ENCODE measurements at regions not wholly inside any gene's neighbourhood (a gene's known extent, or its start where the extent isn't known, plus 50 kb on each side); places are given as distances from the start of the nearest gene placed in this dataset.

GRCh38 chr13:50355797-50356196, 340.6 kb downstream of the KCNRG start:
- no peaks in the 10 kb centered on the region for H3K4me1 ChIP-seq (ENCODE audit: control insufficient read depth, insufficient read depth, low read length)
- DNase-seq (ENCODE audit: low read depth, low spot score): no peak
- WGBS (ENCODE audit: insufficient coverage, insufficient read length): no CpG with 5 or more reads among the region's 4 CpGs

GRCh38 chr13:50357136-50357535, 341.9 kb downstream of the KCNRG start:
- Histone ChIP-seq H3K4me1 (ENCODE audit: control insufficient read depth, insufficient read depth, low read length) (no peaks in the 10 kb centered on the region), H3K36me3 (ENCODE audit: control insufficient read depth, insufficient read depth, low read length) (no peaks in the 10 kb centered on the region), H3K27me3 (ENCODE audit: control insufficient read depth, insufficient read depth, low read length) (no peaks in the 10 kb centered on the region), H3K9me3 (ENCODE audit: control insufficient read depth, insufficient read depth, low read length) (no peaks in the 10 kb centered on the region), H3K27ac (ENCODE audit: low read length) (no peak overlapping the region), H3K4me3 (ENCODE audit: low read length) (no peak overlapping the region)
- no peak for DNase-seq (ENCODE audit: low read depth, low spot score)

More at GRCh38 chr13:50355797-50356196, 340.6 kb downstream of the KCNRG start:
- H3K36me3 ChIP-seq (ENCODE audit: control insufficient read depth, insufficient read depth, low read length): no peaks in the 10 kb centered on the region
- no peaks in the 10 kb centered on the region for H3K27me3 ChIP-seq (ENCODE audit: control insufficient read depth, insufficient read depth, low read length)
- H3K9me3 ChIP-seq (ENCODE audit: control insufficient read depth, insufficient read depth, low read length): no peaks in the 10 kb centered on the region
- H3K4me3 ChIP-seq (ENCODE audit: low read length): no peak overlapping the region
- no peak overlapping the region for H3K27ac ChIP-seq (ENCODE audit: low read length)

GRCh38 chr13:50357586-50358118, 342.4 kb downstream of the KCNRG start:
- no peaks in the 10 kb centered on the region for H3K4me1 ChIP-seq (ENCODE audit: control insufficient read depth, insufficient read depth, low read length)
- WGBS (ENCODE audit: insufficient coverage, insufficient read length): no CpG with 5 or more reads among the region's 9 CpGs
- H3K27ac ChIP-seq (ENCODE audit: low read length): no peak overlapping the region
- no peaks in the 10 kb centered on the region for H3K36me3 ChIP-seq (ENCODE audit: control insufficient read depth, insufficient read depth, low read length)
- no peaks in the 10 kb centered on the region for H3K9me3 ChIP-seq (ENCODE audit: control insufficient read depth, insufficient read depth, low read length)
- H3K4me3 ChIP-seq (ENCODE audit: low read length): no peak overlapping the region
- no peaks in the 10 kb centered on the region for H3K27me3 ChIP-seq (ENCODE audit: control insufficient read depth, insufficient read depth, low read length)
- no peak for DNase-seq (ENCODE audit: low read depth, low spot score)

GRCh38 chr13:50358231-50359040, 343.2 kb downstream of the KCNRG start:
- H3K4me3 ChIP-seq (ENCODE audit: low read length): no peak overlapping the region
- H3K36me3 ChIP-seq (ENCODE audit: control insufficient read depth, insufficient read depth, low read length): no peaks in the 10 kb centered on the region
- H3K27ac ChIP-seq (ENCODE audit: low read length): no peak overlapping the region
- no CpG with 5 or more reads among the region's 1 CpG for WGBS (ENCODE audit: insufficient coverage, insufficient read length)
- no peaks in the 10 kb centered on the region for H3K4me1 ChIP-seq (ENCODE audit: control insufficient read depth, insufficient read depth, low read length)
- no peak for DNase-seq (ENCODE audit: low read depth, low spot score)
- no peaks in the 10 kb centered on the region for H3K27me3 ChIP-seq (ENCODE audit: control insufficient read depth, insufficient read depth, low read length)
- no peaks in the 10 kb centered on the region for H3K9me3 ChIP-seq (ENCODE audit: control insufficient read depth, insufficient read depth, low read length)

- no peaks in the 10 kb centered on the region for H3K27me3 ChIP-seq (ENCODE audit: control insufficient read depth, insufficient read depth, low read length)
- H3K36me3 ChIP-seq (ENCODE audit: control insufficient read depth, insufficient read depth, low read length): no peaks in the 10 kb centered on the region
- H3K4me3 ChIP-seq (ENCODE audit: low read length): no peak overlapping the region
- no peak overlapping the region for H3K27ac ChIP-seq (ENCODE audit: low read length)
- H3K9me3 ChIP-seq (ENCODE audit: control insufficient read depth, insufficient read depth, low read length): no peaks in the 10 kb centered on the region
- WGBS (ENCODE audit: insufficient coverage, insufficient read length): no CpG with 5 or more reads among the region's 3 CpGs
- H3K4me1 ChIP-seq (ENCODE audit: control insufficient read depth, insufficient read depth, low read length): no peaks in the 10 kb centered on the region
- DNase-seq (ENCODE audit: low read depth, low spot score): no peak
These were observed 343.8 kb downstream of the KCNRG start for GRCh38 chr13:50359041-50359367.

- no peaks in the 10 kb centered on the region for H3K36me3 ChIP-seq (ENCODE audit: control insufficient read depth, insufficient read depth, low read length)
- no CpG with 5 or more reads among the region's 8 CpGs for WGBS (ENCODE audit: insufficient coverage, insufficient read length)
- no peaks in the 10 kb centered on the region for H3K9me3 ChIP-seq (ENCODE audit: control insufficient read depth, insufficient read depth, low read length)
- H3K27me3 ChIP-seq (ENCODE audit: control insufficient read depth, insufficient read depth, low read length): no peaks in the 10 kb centered on the region
- H3K4me1 ChIP-seq (ENCODE audit: control insufficient read depth, insufficient read depth, low read length): no peaks in the 10 kb centered on the region
- no peak overlapping the region for H3K27ac ChIP-seq (ENCODE audit: low read length)
- no peak for DNase-seq (ENCODE audit: low read depth, low spot score)
- no peak overlapping the region for H3K4me3 ChIP-seq (ENCODE audit: low read length)
These were observed 344.5 kb downstream of the KCNRG start for GRCh38 chr13:50359779-50360178.

GRCh38 chr13:50360637-50361036, 345.4 kb downstream of the KCNRG start:
- WGBS (ENCODE audit: insufficient coverage, insufficient read length): no CpG with 5 or more reads among the region's 2 CpGs
- DNase-seq (ENCODE audit: low read depth, low spot score): no peak
- Histone ChIP-seq H3K27ac (ENCODE audit: low read length) (no peak overlapping the region), H3K27me3 (ENCODE audit: control insufficient read depth, insufficient read depth, low read length) (no peaks in the 10 kb centered on the region), H3K9me3 (ENCODE audit: control insufficient read depth, insufficient read depth, low read length) (no peaks in the 10 kb centered on the region), H3K4me3 (ENCODE audit: low read length) (no peak overlapping the region), H3K4me1 (ENCODE audit: control insufficient read depth, insufficient read depth, low read length) (no peaks in the 10 kb centered on the region), H3K36me3 (ENCODE audit: control insufficient read depth, insufficient read depth, low read length) (no peaks in the 10 kb centered on the region)

GRCh38 chr13:50361282-50361681, 346.0 kb downstream of the KCNRG start:
- no peaks in the 10 kb centered on the region for H3K4me1 ChIP-seq (ENCODE audit: control insufficient read depth, insufficient read depth, low read length)
- WGBS (ENCODE audit: insufficient coverage, insufficient read length): no CpG with 5 or more reads among the region's 3 CpGs
- H3K4me3 ChIP-seq (ENCODE audit: low read length): no peak overlapping the region

GRCh38 chr13:50365408-50366391, 350.5 kb downstream of the KCNRG start:
- no peak overlapping the region for H3K27ac ChIP-seq (ENCODE audit: low read length)
- no peaks in the 10 kb centered on the region; the same call in 1 of the 2 replicates for H3K27me3 ChIP-seq (ENCODE audit: control insufficient read depth, insufficient read depth, low read length)
- no peak for DNase-seq (ENCODE audit: low read depth, low spot score)
- no peaks in the 10 kb centered on the region for H3K4me1 ChIP-seq (ENCODE audit: control insufficient read depth, insufficient read depth, low read length)
- H3K4me3 ChIP-seq (ENCODE audit: low read length): no peak overlapping the region
- H3K9me3 ChIP-seq (ENCODE audit: control insufficient read depth, insufficient read depth, low read length): no peaks in the 10 kb centered on the region
- no peaks in the 10 kb centered on the region for H3K36me3 ChIP-seq (ENCODE audit: control insufficient read depth, insufficient read depth, low read length)
- no CpG with 5 or more reads among the region's 10 CpGs for WGBS (ENCODE audit: insufficient coverage, insufficient read length)

More at GRCh38 chr13:50361282-50361681, 346.0 kb downstream of the KCNRG start:
- no peak for DNase-seq (ENCODE audit: low read depth, low spot score)
- no peaks in the 10 kb centered on the region for H3K27me3 ChIP-seq (ENCODE audit: control insufficient read depth, insufficient read depth, low read length)
- H3K9me3 ChIP-seq (ENCODE audit: control insufficient read depth, insufficient read depth, low read length): no peaks in the 10 kb centered on the region
- H3K27ac ChIP-seq (ENCODE audit: low read length): no peak overlapping the region
- no peaks in the 10 kb centered on the region for H3K36me3 ChIP-seq (ENCODE audit: control insufficient read depth, insufficient read depth, low read length)

- Histone ChIP-seq H3K4me1 (ENCODE audit: control insufficient read depth, insufficient read depth, low read length) (no peaks in the 10 kb centered on the region), H3K4me3 (ENCODE audit: low read length) (no peak overlapping the region), H3K9me3 (ENCODE audit: control insufficient read depth, insufficient read depth, low read length) (no peaks in the 10 kb centered on the region), H3K36me3 (ENCODE audit: control insufficient read depth, insufficient read depth, low read length) (no peaks in the 10 kb centered on the region), H3K27ac (ENCODE audit: low read length) (no peak overlapping the region), H3K27me3 (ENCODE audit: control insufficient read depth, insufficient read depth, low read length) (no peaks in the 10 kb centered on the region; the same call in 1 of the 2 replicates)
- WGBS (ENCODE audit: insufficient coverage, insufficient read length): no CpG with 5 or more reads among the region's 6 CpGs
- DNase-seq (ENCODE audit: low read depth, low spot score): no peak
These were observed 351.4 kb downstream of the KCNRG start for GRCh38 chr13:50366488-50367174.

Measured in iPS DF 6.9 (cell line).